ENCODE measurements at regions not wholly inside any gene's neighbourhood (a gene's known extent, or its start where the extent isn't known, plus 50 kb on each side); places are given as distances from the start of the nearest gene placed in this dataset.

DNA sequence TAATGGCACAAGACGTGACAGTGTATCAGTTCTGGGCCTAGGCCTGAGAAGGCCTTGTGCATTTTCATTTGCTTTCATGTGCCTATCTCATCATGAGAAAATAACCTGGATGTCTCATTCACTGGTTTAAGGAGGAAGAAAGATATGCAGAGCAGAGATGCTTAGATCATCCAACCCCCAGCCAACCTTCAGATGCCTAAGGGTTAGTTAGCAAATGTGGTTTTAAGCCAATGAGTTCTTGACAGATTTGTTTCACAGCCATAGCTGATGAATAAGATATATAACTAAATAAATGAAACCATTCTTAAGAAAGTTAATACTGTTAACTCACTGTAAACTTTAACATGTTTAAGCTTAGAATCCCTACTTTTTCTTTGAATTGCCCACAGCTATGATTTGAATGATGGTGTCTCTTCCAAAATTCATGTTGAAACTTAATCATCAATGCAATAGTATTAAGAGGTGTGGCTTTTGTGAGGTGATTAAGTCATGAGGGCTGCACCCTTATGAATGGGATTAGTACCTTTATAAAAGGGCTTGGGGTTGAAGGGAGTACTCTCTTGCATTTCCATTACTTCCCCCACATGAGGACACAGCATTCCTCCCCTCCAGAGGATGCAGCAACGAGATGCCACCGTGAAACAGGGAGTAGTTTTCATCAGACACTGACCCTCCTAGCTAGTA lies 324.6 kb upstream of the TBC1D5 start:
- Histone ChIP-seq H3K4me3 (ENCODE audit: low read depth, low read length) (no peak overlapping the region), H3K27me3 (ENCODE audit: control insufficient read depth, insufficient read depth, low read length) (no peaks in the 10 kb centered on the region), H3K36me3 (ENCODE audit: control insufficient read depth, insufficient read depth, low read length) (no peaks in the 10 kb centered on the region)
- CTCF ChIA-PET, result no interaction called here
- no peak for DNase-seq (ENCODE audit: low read depth)
- TF ChIP-seq, protein P1, sequence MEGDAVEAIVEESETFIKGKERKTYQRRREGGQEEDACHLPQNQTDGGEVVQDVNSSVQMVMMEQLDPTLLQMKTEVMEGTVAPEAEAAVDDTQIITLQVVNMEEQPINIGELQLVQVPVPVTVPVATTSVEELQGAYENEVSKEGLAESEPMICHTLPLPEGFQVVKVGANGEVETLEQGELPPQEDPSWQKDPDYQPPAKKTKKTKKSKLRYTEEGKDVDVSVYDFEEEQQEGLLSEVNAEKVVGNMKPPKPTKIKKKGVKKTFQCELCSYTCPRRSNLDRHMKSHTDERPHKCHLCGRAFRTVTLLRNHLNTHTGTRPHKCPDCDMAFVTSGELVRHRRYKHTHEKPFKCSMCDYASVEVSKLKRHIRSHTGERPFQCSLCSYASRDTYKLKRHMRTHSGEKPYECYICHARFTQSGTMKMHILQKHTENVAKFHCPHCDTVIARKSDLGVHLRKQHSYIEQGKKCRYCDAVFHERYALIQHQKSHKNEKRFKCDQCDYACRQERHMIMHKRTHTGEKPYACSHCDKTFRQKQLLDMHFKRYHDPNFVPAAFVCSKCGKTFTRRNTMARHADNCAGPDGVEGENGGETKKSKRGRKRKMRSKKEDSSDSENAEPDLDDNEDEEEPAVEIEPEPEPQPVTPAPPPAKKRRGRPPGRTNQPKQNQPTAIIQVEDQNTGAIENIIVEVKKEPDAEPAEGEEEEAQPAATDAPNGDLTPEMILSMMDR (IDR thresholded peaks at IDR 0.05; ENCODE audit: insufficient read depth, low read depth, low read length), result no peak
- POLR2A ChIA-PET, result no interaction called here

DNA sequence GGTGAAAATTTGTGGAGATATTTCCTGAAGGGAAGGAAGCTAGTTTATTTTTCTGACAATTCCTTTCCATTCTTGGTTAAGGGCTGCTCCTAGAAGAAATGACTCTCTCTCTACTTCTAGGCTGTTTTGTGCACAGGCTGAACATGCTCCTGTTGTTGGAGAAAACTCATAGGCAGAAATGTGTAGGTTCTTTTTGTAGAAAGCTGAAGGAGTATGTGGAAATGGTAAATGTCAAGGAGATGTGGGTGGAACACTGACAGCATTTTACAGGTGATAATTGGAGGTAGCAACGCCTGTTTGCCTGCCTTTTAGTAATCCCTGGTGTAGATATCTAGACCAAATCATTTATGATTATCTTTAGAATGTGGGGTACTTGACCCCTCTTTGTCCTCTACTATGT lies 322.2 kb upstream of the TBC1D5 start:
- TF ChIP-seq, protein P1 (IDR thresholded peaks at IDR 0.05; ENCODE audit: insufficient read depth, low read depth, low read length), result no peak
- POLR2A ChIA-PET, result no interaction called here
- DNase-seq (ENCODE audit: low read depth), result no peak
- H3K36me3 ChIP-seq (ENCODE audit: control insufficient read depth, insufficient read depth, low read length), result no peaks in the 10 kb centered on the region
- CTCF ChIA-PET, result interaction anchor here (0.8 kb wide), 1 partner anchor 10 kb away, joined by 3 read pairs; no protein-coding TSS in a partner anchor
- H3K27me3 ChIP-seq (ENCODE audit: control insufficient read depth, insufficient read depth, low read length), result no peaks in the 10 kb centered on the region
- H3K4me3 ChIP-seq (ENCODE audit: low read depth, low read length), result no peak overlapping the region

DNA sequence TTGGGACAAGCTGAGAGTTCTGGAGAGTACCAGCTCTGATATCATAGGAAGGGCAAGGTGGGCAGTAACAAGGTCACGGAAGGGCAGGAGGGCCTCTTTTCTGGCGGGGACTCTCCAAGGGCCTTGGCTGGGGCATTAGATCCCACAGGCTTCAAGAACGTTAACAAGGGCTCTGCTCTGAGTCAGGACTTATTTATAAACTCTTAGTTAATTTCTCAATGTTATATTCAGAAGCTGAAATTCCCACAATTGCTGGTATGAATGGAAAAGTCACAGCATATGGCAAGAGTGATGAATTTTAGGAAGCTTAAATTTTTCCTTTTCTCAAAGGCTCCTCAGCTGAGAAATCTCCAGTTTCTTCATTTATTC lies 320.2 kb upstream of the TBC1D5 start:
- CTCF ChIA-PET, result no interaction called here
- DNase-seq (ENCODE audit: low read depth), result no peak
- TF ChIP-seq, protein P1 (IDR thresholded peaks at IDR 0.05; ENCODE audit: insufficient read depth, low read depth, low read length), result no peak
- H3K4me3 ChIP-seq (ENCODE audit: low read depth, low read length), result no peak overlapping the region
- no peaks in the 10 kb centered on the region for H3K36me3 ChIP-seq (ENCODE audit: control insufficient read depth, insufficient read depth, low read length)
- POLR2A ChIA-PET, result no interaction called here
- H3K27me3 ChIP-seq (ENCODE audit: control insufficient read depth, insufficient read depth, low read length), result no peaks in the 10 kb centered on the region

DNA sequence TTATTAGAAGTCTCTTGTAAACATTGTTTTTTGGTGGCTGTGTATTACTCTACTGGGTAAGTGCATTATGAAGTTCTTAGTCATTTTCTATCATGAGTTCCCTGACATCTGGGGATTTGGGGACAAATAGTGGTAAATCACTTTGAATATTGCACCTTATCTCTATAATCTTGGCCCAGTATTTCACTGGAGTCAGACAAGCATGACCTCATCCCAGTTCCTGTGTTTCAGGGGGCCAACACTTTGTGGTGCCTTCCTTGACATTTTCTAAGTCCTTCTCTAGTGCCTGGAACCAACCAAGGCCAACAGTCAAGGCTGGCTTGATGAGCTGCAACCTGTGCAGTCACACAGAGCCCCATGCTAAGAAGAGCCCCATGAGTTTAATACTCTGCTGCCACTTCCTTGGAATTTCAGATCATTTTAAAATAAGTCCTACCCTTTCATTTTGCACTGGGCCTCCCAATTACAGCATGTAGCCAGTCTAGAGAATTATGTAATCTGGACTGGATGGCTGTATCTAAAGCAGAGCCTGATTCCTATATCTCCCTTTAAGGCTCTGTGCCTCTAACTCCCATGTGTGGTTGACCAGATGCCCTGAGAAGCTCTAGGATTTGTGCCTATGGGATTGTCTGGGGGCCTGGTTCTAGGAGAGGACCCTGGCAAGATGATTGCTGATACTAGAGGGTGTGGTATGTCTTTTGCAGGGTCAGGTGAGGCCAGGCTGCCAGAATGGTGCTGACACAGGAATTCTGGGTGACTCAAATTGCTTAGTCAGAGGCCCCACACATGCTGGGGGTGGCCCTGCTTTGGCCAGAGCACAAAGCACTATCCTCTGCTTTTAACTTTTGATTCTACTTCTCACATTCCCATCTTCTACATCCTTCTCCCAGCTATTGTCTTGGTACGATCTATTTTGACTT lies 319.6 kb upstream of the TBC1D5 start:
- CTCF ChIA-PET, result no interaction called here
- no peaks in the 10 kb centered on the region for H3K36me3 ChIP-seq (ENCODE audit: control insufficient read depth, insufficient read depth, low read length)
- TF ChIP-seq, protein P1 (IDR thresholded peaks at IDR 0.05; ENCODE audit: insufficient read depth, low read depth, low read length), result no peak
- no peaks in the 10 kb centered on the region for H3K27me3 ChIP-seq (ENCODE audit: control insufficient read depth, insufficient read depth, low read length)
- no peak overlapping the region for H3K4me3 ChIP-seq (ENCODE audit: low read depth, low read length)
- POLR2A ChIA-PET, result no interaction called here
- DNase-seq (ENCODE audit: low read depth), result no peak

DNA sequence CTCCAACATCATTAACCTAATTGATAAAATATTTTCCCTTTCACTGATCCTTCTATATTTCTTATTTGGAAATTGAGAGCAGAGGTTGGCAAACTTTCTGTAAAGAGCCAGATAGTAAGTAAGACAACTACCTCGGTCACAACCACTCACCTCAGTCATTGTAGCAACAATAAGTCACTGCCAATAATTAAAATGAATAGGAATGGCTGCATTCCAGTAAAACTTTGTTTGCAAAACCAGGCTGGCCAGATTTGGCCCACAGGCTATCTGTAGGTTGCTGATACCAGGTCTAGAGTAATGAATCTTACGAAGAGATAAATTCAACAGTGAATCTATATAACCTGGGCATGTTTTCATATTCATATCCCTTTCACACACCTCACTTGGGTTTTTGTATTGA lies 316.2 kb upstream of the TBC1D5 start:
- no peaks in the 10 kb centered on the region for H3K36me3 ChIP-seq (ENCODE audit: control insufficient read depth, insufficient read depth, low read length)
- DNase-seq (ENCODE audit: low read depth), result no peak
- TF ChIP-seq, protein P1 (IDR thresholded peaks at IDR 0.05; ENCODE audit: insufficient read depth, low read depth, low read length), result no peak
- no peaks in the 10 kb centered on the region for H3K27me3 ChIP-seq (ENCODE audit: control insufficient read depth, insufficient read depth, low read length)
- ChIA-PET POLR2A (no interaction called here), CTCF (no interaction called here)
- H3K4me3 ChIP-seq (ENCODE audit: low read depth, low read length), result no peak overlapping the region

All from BJ (cell line).